Upper lobe of left lung (tissue), 4 donors: ENCODE measurements at regions not wholly inside any gene's neighbourhood (a gene's known extent, or its start where the extent isn't known, plus 50 kb on each side); places are given as distances from the start of the nearest gene placed in this dataset.

Experiments
- CTCF ChIP-seq, 6 experiments: fragments of 450-650 bp in 4 of 6; fragments of 200-600 bp in 2 of 6; sonication (generic) in 2 of 6; IDR thresholded peaks; one replicate each; pipeline ENCODE4 v1.5.1; 2016 to 2019; ENCODE audit warnings: antibody characterized with exemption in 6 of 6
- POLR2A ChIP-seq, 4 donors: fragments of 450-650 bp; IDR thresholded peaks; one replicate each; pipeline ENCODE4 v1.5.1; 2016 to 2017; ENCODE audit warnings: antibody characterized with exemption in 4 of 4, mild to moderate bottlenecking in 2 of 4

GRCh38 chrX:25166145-25166544, 150.4 kb upstream of the ARX start:
- TF ChIP-seq CTCF (IDR thresholded peaks at IDR 0.05) = no peak
- TF ChIP-seq POLR2A (IDR thresholded peaks at IDR 0.05) = no peak
